LNCaP clone FGC (cell line): ENCODE measurements at regions not wholly inside any gene's neighbourhood (a gene's known extent, or its start where the extent isn't known, plus 50 kb on each side); places are given as distances from the start of the nearest gene placed in this dataset.

Experiments used
- DNase-seq: peaks from one replicate; pipeline ENCODE4 v3.0.0-alpha.2; 2011; ENCODE audit warnings: low read depth
- H3K4me3 ChIP-seq: 2 replicates; pipeline ENCODE4 v1.5.1; 2011; ENCODE audit warnings: mild to moderate bottlenecking, low read depth, low read length, control low read depth
- TF ChIP-seq, protein P1 (sequence below): IDR thresholded peaks from 2 replicates; pipeline ENCODE4 v1.5.1; 2012; ENCODE audit warnings: mild to moderate bottlenecking; ENCODE audit not compliant: control insufficient read depth, insufficient read depth; ENCODE audit errors: extremely low read depth

GRCh38 chr16:50946606-50947005 is 204.5 kb downstream of the SALL1 start:
- TF ChIP-seq, protein P1, sequence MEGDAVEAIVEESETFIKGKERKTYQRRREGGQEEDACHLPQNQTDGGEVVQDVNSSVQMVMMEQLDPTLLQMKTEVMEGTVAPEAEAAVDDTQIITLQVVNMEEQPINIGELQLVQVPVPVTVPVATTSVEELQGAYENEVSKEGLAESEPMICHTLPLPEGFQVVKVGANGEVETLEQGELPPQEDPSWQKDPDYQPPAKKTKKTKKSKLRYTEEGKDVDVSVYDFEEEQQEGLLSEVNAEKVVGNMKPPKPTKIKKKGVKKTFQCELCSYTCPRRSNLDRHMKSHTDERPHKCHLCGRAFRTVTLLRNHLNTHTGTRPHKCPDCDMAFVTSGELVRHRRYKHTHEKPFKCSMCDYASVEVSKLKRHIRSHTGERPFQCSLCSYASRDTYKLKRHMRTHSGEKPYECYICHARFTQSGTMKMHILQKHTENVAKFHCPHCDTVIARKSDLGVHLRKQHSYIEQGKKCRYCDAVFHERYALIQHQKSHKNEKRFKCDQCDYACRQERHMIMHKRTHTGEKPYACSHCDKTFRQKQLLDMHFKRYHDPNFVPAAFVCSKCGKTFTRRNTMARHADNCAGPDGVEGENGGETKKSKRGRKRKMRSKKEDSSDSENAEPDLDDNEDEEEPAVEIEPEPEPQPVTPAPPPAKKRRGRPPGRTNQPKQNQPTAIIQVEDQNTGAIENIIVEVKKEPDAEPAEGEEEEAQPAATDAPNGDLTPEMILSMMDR = no peak
- H3K4me3 ChIP-seq = no peak overlapping the region
- DNase-seq = no peak

- DNase-seq = no peak
- H3K4me3 ChIP-seq = no peak overlapping the region
- TF ChIP-seq, protein P1 = no peak
These were observed 204.2 kb downstream of the CYLD start for GRCh38 chr16:50946098-50946497.

DNA sequence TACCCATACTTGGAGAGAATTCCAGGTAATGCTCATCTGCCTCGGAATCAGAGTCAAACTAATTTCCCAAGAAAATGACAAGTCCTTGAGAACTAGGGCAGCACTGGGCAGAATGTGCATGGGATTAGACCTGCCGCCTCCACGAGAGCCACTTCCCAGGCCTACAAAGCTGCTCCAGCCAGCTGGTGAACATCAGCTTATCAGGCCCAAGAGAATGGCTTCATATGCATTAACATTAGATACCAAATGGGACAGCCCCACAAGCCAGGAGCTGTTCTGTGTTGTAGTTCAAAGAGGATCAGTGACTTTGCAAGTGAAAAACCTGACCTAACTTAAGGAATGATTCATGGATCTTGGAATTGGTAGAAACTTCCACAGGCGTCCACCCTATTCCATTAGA is 203.3 kb downstream of the CYLD start:
- no peak for DNase-seq
- TF ChIP-seq, protein P1 = no peak
- H3K4me3 ChIP-seq = no peak overlapping the region

- DNase-seq = no peak
- TF ChIP-seq, protein P1 = no peak
- no peak overlapping the region for H3K4me3 ChIP-seq
These were observed 202.6 kb downstream of the CYLD start for GRCh38 chr16:50944436-50944835.

- no peak overlapping the region for H3K4me3 ChIP-seq
- TF ChIP-seq, protein P1 = no peak
- DNase-seq = no peak
These were observed 202.1 kb downstream of the CYLD start for GRCh38 chr16:50944033-50944432.

- TF ChIP-seq, protein P1 = no peak
- no peak for DNase-seq
- H3K4me3 ChIP-seq = no peak overlapping the region
These were observed 200.3 kb downstream of the CYLD start for GRCh38 chr16:50942143-50942542.

DNA sequence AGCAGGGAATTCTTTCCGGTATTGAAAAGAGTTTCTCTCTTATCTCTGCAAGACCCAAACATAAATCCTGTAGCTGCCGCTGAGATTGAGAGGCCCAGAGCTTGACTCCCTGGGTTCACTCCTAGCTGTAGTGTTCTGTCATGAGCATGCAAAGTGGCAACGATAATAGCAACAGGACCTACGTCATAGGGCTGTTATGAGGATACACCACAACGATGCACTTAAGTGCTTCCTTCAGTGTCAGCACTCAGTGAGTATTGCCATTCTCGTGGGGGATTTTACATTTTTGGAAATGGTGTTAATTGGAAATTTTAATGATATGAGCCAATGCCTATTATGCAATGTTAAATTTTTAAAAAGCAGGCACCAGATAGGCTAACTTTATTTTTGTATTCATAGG is 199.8 kb downstream of the CYLD start:
- H3K4me3 ChIP-seq = no peak overlapping the region
- no peak for DNase-seq
- TF ChIP-seq, protein P1 = no peak
